ENCODE measurements at regions not wholly inside any gene's neighbourhood (a gene's known extent, or its start where the extent isn't known, plus 50 kb on each side); places are given as distances from the start of the nearest gene placed in this dataset.
"Not testable (repeated sequence)": the region's sequence is repeated elsewhere in the genome, so short reads cannot be mapped to it uniquely, and the experiment has no call there.

GRCh38 chr4:13903061-13903460 lies 275.5 kb upstream of the BOD1L1 start:
- DNase-seq: no peak

- DNase-seq: no peak
These were observed 276.4 kb upstream of the BOD1L1 start for GRCh38 chr4:13903901-13904300.

GRCh38 chr4:13905543-13905942 lies 278.0 kb upstream of the BOD1L1 start:
- no peak for DNase-seq

- no peak for DNase-seq
These were observed 279.2 kb upstream of the BOD1L1 start for GRCh38 chr4:13906727-13907126.

GRCh38 chr4:13907255-13907751 lies 279.8 kb upstream of the BOD1L1 start:
- DNase-seq: no peak

GRCh38 chr4:13908455-13908854 lies 280.9 kb upstream of the BOD1L1 start:
- DNase-seq: no peak

- no peak for DNase-seq
These were observed 283.0 kb upstream of the BOD1L1 start for GRCh38 chr4:13910556-13910955.

GRCh38 chr4:13911256-13911655 lies 283.7 kb upstream of the BOD1L1 start:
- DNase-seq: no peak

- no peak for DNase-seq
These were observed 285.0 kb upstream of the BOD1L1 start for GRCh38 chr4:13912436-13912925.

GRCh38 chr4:13912966-13913365 lies 285.4 kb upstream of the BOD1L1 start:
- no peak for DNase-seq

- no peak for DNase-seq
These were observed 289.5 kb upstream of the BOD1L1 start for GRCh38 chr4:13917015-13917414.

GRCh38 chr4:13918110-13918509 lies 290.6 kb upstream of the BOD1L1 start:
- DNase-seq: no peak

GRCh38 chr4:13918991-13919441 lies 291.5 kb upstream of the BOD1L1 start:
- no peak for DNase-seq

GRCh38 chr4:13920111-13920875 lies 292.8 kb upstream of the BOD1L1 start:
- DNase-seq: no peak

- DNase-seq: no peak
These were observed 293.4 kb upstream of the BOD1L1 start for GRCh38 chr4:13920901-13921300.

- DNase-seq: no peak
These were observed 294.3 kb upstream of the BOD1L1 start for GRCh38 chr4:13921805-13922204.

- no peak for DNase-seq
These were observed 294.9 kb upstream of the BOD1L1 start for GRCh38 chr4:13922459-13922858.

- DNase-seq: no peak
These were observed 295.5 kb upstream of the BOD1L1 start for GRCh38 chr4:13922873-13923645.

- not testable (repeated sequence) for DNase-seq
These were observed 297.4 kb upstream of the BOD1L1 start for GRCh38 chr4:13924900-13925299.

GRCh38 chr4:13928214-13928613 lies 300.7 kb upstream of the BOD1L1 start:
- DNase-seq: no peak

- DNase-seq: no peak
These were observed 302.6 kb upstream of the BOD1L1 start for GRCh38 chr4:13930155-13930554.

GRCh38 chr4:13933191-13933590 lies 305.7 kb upstream of the BOD1L1 start:
- no peak for DNase-seq

GRCh38 chr4:13938299-13938698 lies 310.8 kb upstream of the BOD1L1 start:
- DNase-seq: no peak

- DNase-seq: no peak
These were observed 313.4 kb upstream of the BOD1L1 start for GRCh38 chr4:13940921-13941320.
